Tibial artery (tissue), 4 donors: ENCODE measurements at regions not wholly inside any gene's neighbourhood (a gene's known extent, or its start where the extent isn't known, plus 50 kb on each side); places are given as distances from the start of the nearest gene placed in this dataset.
"Not testable (repeated sequence)": the region's sequence is repeated elsewhere in the genome, so short reads cannot be mapped to it uniquely, and the experiment has no call there.

ENCODE experiments used
- DNase-seq, 2 donors: peaks; one replicate each; pipeline ENCODE4 v3.0.0-alpha.2; 2019
- H3K27ac ChIP-seq, 2 donors: fragments of 200-600 bp; sonication (generic) in 1 of 2; 1 replicate in 1 of 2; 2 replicates in 1 of 2; pipeline ENCODE4 v1.5.1; 2018 to 2019; ENCODE audit warnings: mild to moderate bottlenecking in 1 of 2
- H3K27me3 ChIP-seq, 2 donors: fragments of 200-600 bp; sonication (generic) in 1 of 2; one replicate each; pipeline versions ENCODE4 v1.5.1 to v1.6.0; 2016 to 2019
- H3K36me3 ChIP-seq, 3 donors: fragments of 200-600 bp; sonication (generic) in 2 of 3; one replicate each; pipeline ENCODE4 v1.5.1; 2016 to 2019; ENCODE audit warnings: mild to moderate bottlenecking in 2 of 3
- H3K4me1 ChIP-seq, 4 donors: fragments of 200-600 bp; sonication (generic) in 2 of 4; 1 replicate in 3 of 4; 2 replicates in 1 of 4; pipeline ENCODE4 v1.5.1; 2016 to 2019
- H3K4me3 ChIP-seq, 2 donors: fragments of 200-600 bp; sonication (generic) in 1 of 2; 1 replicate in 1 of 2; 2 replicates in 1 of 2; pipeline ENCODE4 v1.5.1; 2018 to 2019; ENCODE audit warnings: mild to moderate bottlenecking in 2 of 2
- H3K9me3 ChIP-seq, 3 donors: fragments of 200-600 bp; sonication (generic) in 1 of 3; one replicate each; pipeline ENCODE4 v1.5.1; 2016 to 2019
- CTCF ChIP-seq, 2 experiments: fragments of 200-600 bp in 1 of 2; fragments of 450-650 bp in 1 of 2; IDR thresholded peaks; one replicate each; pipeline ENCODE4 v1.5.1; 2017 to 2019; ENCODE audit warnings: antibody characterized with exemption in 2 of 2, mild to moderate bottlenecking in 1 of 2, moderate library complexity in 1 of 2
- intact Hi-C: fragments of 100-400 bp; cut with DNase I; formaldehyde crosslinking; loops from one replicate; pipeline ENCODE4 v1.15.0; 2023; ENCODE audit warnings: low total_unique reads

- H3K27me3 ChIP-seq, result no peaks in the 10 kb centered on the region
- H3K36me3 ChIP-seq, result no peaks in the 10 kb centered on the region
- no peak for DNase-seq
- H3K9me3 ChIP-seq, result no peaks in the 10 kb centered on the region
- H3K4me3 ChIP-seq, result no peak overlapping the region
- TF ChIP-seq CTCF (IDR thresholded peaks at IDR 0.05), result no peak
- H3K4me1 ChIP-seq, result no peaks in the 10 kb centered on the region
- no peak overlapping the region for H3K27ac ChIP-seq
- intact Hi-C loops, result loop anchor here (10.0 kb wide), 1 partner anchor 422 kb away; no protein-coding TSS in a partner anchor
These were observed 921.9 kb upstream of the DIAPH2 start for GRCh38 chrX:95762716-95763115.

GRCh38 chrX:95764972-95765451 is 919.6 kb upstream of the DIAPH2 start:
- intact Hi-C loops, result loop anchor here (10.0 kb wide), 1 partner anchor 420 kb away; no protein-coding TSS in a partner anchor
- no peak for DNase-seq
- H3K27ac ChIP-seq, result no peak overlapping the region
- no peaks in the 10 kb centered on the region for H3K9me3 ChIP-seq
- peak; percentile 33 to 45 for TF ChIP-seq CTCF (IDR thresholded peaks at IDR 0.05)
- no peaks in the 10 kb centered on the region for H3K4me1 ChIP-seq
- no peaks in the 10 kb centered on the region for H3K36me3 ChIP-seq
- no peak overlapping the region for H3K4me3 ChIP-seq
- no peaks in the 10 kb centered on the region for H3K27me3 ChIP-seq

- DNase-seq, H3K9me3 ChIP-seq, H3K4me1 ChIP-seq, H3K27me3 ChIP-seq, H3K36me3 ChIP-seq, H3K27ac ChIP-seq, intact Hi-C loops, H3K4me3 ChIP-seq: not testable (repeated sequence)
These were observed 913.4 kb upstream of the DIAPH2 start for GRCh38 chrX:95771198-95771597.

- no peaks in the 10 kb centered on the region for H3K27me3 ChIP-seq
- intact Hi-C loops, result no loop called here
- no peaks in the 10 kb centered on the region for H3K4me1 ChIP-seq
- TF ChIP-seq CTCF (IDR thresholded peaks at IDR 0.05), result no peak
- H3K36me3 ChIP-seq, result no peaks in the 10 kb centered on the region
- H3K27ac ChIP-seq, result no peak overlapping the region
- H3K4me3 ChIP-seq, result no peak overlapping the region
- no peaks in the 10 kb centered on the region for H3K9me3 ChIP-seq
- DNase-seq, result no peak
These were observed 892.8 kb upstream of the DIAPH2 start for GRCh38 chrX:95791876-95792275.

GRCh38 chrX:95797344-95797743 is 887.3 kb upstream of the DIAPH2 start:
- DNase-seq, result no peak
- no peaks in the 10 kb centered on the region for H3K36me3 ChIP-seq
- H3K9me3 ChIP-seq, result peaks cover 0 to 9% (median 0%) of the 10 kb centered on the region in 3 donors
- intact Hi-C loops, result no loop called here
- no peaks in the 10 kb centered on the region for H3K4me1 ChIP-seq
- no peak for TF ChIP-seq CTCF (IDR thresholded peaks at IDR 0.05)
- no peaks in the 10 kb centered on the region for H3K27me3 ChIP-seq
- H3K4me3 ChIP-seq, result no peak overlapping the region
- no peak overlapping the region for H3K27ac ChIP-seq

GRCh38 chrX:95823796-95824195 is 860.8 kb upstream of the DIAPH2 start:
- no peak overlapping the region for H3K4me3 ChIP-seq
- no peak overlapping the region for H3K27ac ChIP-seq
- TF ChIP-seq CTCF (IDR thresholded peaks at IDR 0.05), result no peak
- H3K27me3 ChIP-seq, result no peaks in the 10 kb centered on the region
- DNase-seq, result no peak
- H3K36me3 ChIP-seq, result no peaks in the 10 kb centered on the region
- H3K4me1 ChIP-seq, result no peaks in the 10 kb centered on the region
- H3K9me3 ChIP-seq, result no peaks in the 10 kb centered on the region
- intact Hi-C loops, result no loop called here
